ENCODE measurements at regions not wholly inside any gene's neighbourhood (a gene's known extent, or its start where the extent isn't known, plus 50 kb on each side); places are given as distances from the start of the nearest gene placed in this dataset.

DNA sequence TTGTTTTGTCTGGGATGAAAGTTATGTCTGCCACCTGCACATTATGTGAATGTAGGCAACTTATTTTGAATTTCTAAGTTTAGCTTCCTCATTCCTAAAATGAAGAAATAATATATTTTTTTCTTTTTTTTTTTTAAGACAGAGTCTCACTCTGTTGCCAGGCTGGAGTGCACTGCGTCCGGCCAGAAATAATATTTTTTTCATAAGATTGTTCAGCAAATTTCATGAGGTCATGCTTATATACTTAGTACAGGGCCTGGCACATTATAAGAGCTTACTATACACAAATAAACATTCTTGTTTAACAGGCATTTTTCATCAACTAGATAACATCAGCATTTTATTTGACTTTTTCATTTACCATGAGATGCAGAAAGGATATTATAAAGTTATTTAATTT, 368.5 kb downstream of the GABRG2 start:
- Histone ChIP-seq H3K79me2 (ENCODE audit: control insufficient read depth, insufficient read depth, low read length) (no peaks in the 10 kb centered on the region), H3K9ac (ENCODE audit: low read length) (no peak overlapping the region), H3K9me3 (ENCODE audit: control extremely low read depth in 1 of 3, control insufficient read depth in 2 of 3, insufficient read depth in 1 of 3, low read length in 2 of 3) (no peaks in the 10 kb centered on the region), H3K4me1 (ENCODE audit: control insufficient read depth in 2 of 2, insufficient read depth in 2 of 2, low read length in 2 of 2) (no peaks in the 10 kb centered on the region), H3K36me3 (replicated peaks in 1 of 2; ENCODE audit: control extremely low read depth in 1 of 2, control insufficient read depth in 1 of 2, extremely low read depth in 1 of 2, insufficient read depth in 2 of 2, low read length in 1 of 2) (no peaks in the 10 kb centered on the region), H4K20me1 (ENCODE audit: control insufficient read depth, insufficient read depth, low read length, poor library complexity, severe bottlenecking) (no peaks in the 10 kb centered on the region), H3K4me2 (replicated peaks; ENCODE audit: low read depth, low read length, poor library complexity, severe bottlenecking) (no peak overlapping the region), H3K27ac (ENCODE audit: low read length in 2 of 2) (no peak overlapping the region), H2AFZ (ENCODE audit: insufficient read depth, low read depth, low read length, poor library complexity, severe bottlenecking) (no peak overlapping the region), H3K27me3 (replicated peaks in 1 of 4; ENCODE audit: control extremely low read depth in 1 of 4, control insufficient read depth in 3 of 4, insufficient read depth in 4 of 4, low read length in 3 of 4) (no peaks in the 10 kb centered on the region), H3K4me3 (ENCODE audit: control extremely low read depth in 1 of 5, extremely low read depth in 1 of 5, insufficient read depth in 1 of 5, low read depth in 2 of 5, low read length in 4 of 5) (no peak overlapping the region)
- ATAC-seq (ENCODE audit: low read depth): no peak
- intact Hi-C loops (cut with micrococcal nuclease): no loop called here
- TF ChIP-seq EZH2 (IDR thresholded peaks at IDR 0.05; ENCODE audit: borderline replicate concordance, insufficient read depth, low read depth, low read length, poor library complexity, severe bottlenecking) (no peak), CTCF (IDR thresholded peaks at IDR 0.05) (no peak)
- ChIA-PET POLR2A (no interaction called here), CTCF (no interaction called here)
- no peak for DNase-seq
- WGBS (ENCODE audit: insufficient coverage): no CpG with 5 or more reads among the region's 2 CpGs
- no peak overlapping the region for H3K4me3 Mint-ChIP-seq
- no peaks in the 10 kb centered on the region for H3K9me3 Mint-ChIP-seq (ENCODE audit: insufficient read depth)
- no peaks in the 10 kb centered on the region for H3K4me1 Mint-ChIP-seq
- no peak overlapping the region for H3K27ac Mint-ChIP-seq
- H3K27me3 Mint-ChIP-seq: no peaks in the 10 kb centered on the region

DNA sequence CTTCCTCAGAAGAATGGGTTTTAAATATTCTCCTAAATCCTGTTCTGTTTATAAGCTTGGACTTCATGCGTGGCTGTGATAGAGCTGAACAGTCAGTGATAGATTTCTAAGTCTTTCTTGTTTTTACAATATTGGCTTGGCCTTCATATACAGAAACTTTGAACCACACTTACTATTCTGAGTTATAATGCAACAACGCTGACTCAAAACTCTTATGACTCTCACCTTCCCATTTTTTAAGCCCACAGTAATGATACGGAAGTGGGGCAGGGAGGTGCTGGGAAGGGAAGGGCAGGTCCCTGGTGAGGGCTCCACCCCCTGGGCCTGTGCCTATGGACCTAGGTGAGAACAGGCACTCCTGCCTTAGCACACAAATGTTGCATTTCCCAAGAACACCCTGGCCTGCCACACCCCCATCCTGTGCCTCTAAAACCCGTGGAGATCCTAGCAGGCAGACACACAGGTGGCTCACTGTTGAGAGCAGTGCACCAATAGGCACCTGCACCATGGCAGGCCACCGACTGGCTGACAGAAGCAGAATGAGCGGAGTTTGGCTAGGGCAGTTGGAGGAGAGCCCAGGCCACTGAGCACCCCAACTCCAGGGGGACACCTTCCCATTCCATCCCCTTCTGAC, 376.7 kb downstream of the GABRG2 start:
- no peaks in the 10 kb centered on the region for H3K4me1 ChIP-seq (ENCODE audit: control insufficient read depth in 2 of 2, insufficient read depth in 2 of 2, low read length in 2 of 2)
- H3K4me1 Mint-ChIP-seq: no peaks in the 10 kb centered on the region
- CTCF ChIA-PET: no interaction called here
- ATAC-seq (ENCODE audit: low read depth) (no peak), DNase-seq (no peak)
- no peak for TF ChIP-seq EZH2 (IDR thresholded peaks at IDR 0.05; ENCODE audit: borderline replicate concordance, insufficient read depth, low read depth, low read length, poor library complexity, severe bottlenecking)
- TF ChIP-seq CTCF (IDR thresholded peaks at IDR 0.05): no peak
- no peak overlapping the region for H2AFZ ChIP-seq (ENCODE audit: insufficient read depth, low read depth, low read length, poor library complexity, severe bottlenecking)
- intact Hi-C loops (cut with micrococcal nuclease): no loop called here
- no peak overlapping the region for H3K27ac ChIP-seq (ENCODE audit: low read length in 2 of 2)
- no peak overlapping the region for H3K4me2 ChIP-seq (replicated peaks; ENCODE audit: low read depth, low read length, poor library complexity, severe bottlenecking)
- H4K20me1 ChIP-seq (ENCODE audit: control insufficient read depth, insufficient read depth, low read length, poor library complexity, severe bottlenecking): no peaks in the 10 kb centered on the region
- POLR2A ChIA-PET: no interaction called here
- H3K9ac ChIP-seq (ENCODE audit: low read length): no peak overlapping the region
- H3K79me2 ChIP-seq (ENCODE audit: control insufficient read depth, insufficient read depth, low read length): no peaks in the 10 kb centered on the region
- no peak overlapping the region for H3K27ac Mint-ChIP-seq
- no peak overlapping the region for H3K4me3 Mint-ChIP-seq
- H3K9me3 ChIP-seq (ENCODE audit: control extremely low read depth in 1 of 3, control insufficient read depth in 2 of 3, insufficient read depth in 1 of 3, low read length in 2 of 3): no peaks in the 10 kb centered on the region
- H3K9me3 Mint-ChIP-seq (ENCODE audit: insufficient read depth): peaks cover 3% of the 10 kb centered on the region
- no peaks in the 10 kb centered on the region for H3K27me3 Mint-ChIP-seq
- H3K4me3 ChIP-seq (ENCODE audit: control extremely low read depth in 1 of 5, extremely low read depth in 1 of 5, insufficient read depth in 1 of 5, low read depth in 2 of 5, low read length in 4 of 5): no peak overlapping the region
- H3K27me3 ChIP-seq (replicated peaks in 1 of 4; ENCODE audit: control extremely low read depth in 1 of 4, control insufficient read depth in 3 of 4, insufficient read depth in 4 of 4, low read length in 3 of 4): no peaks in the 10 kb centered on the region
- no peaks in the 10 kb centered on the region for H3K36me3 ChIP-seq (replicated peaks in 1 of 2; ENCODE audit: control extremely low read depth in 1 of 2, control insufficient read depth in 1 of 2, extremely low read depth in 1 of 2, insufficient read depth in 2 of 2, low read length in 1 of 2)
- 88% methylated on average over 3 of the region's 6 CpGs for WGBS (ENCODE audit: insufficient coverage)

All from B cell (primary cell).